Hepatocyte (in vitro differentiated cells): ENCODE measurements at regions not wholly inside any gene's neighbourhood (a gene's known extent, or its start where the extent isn't known, plus 50 kb on each side); places are given as distances from the start of the nearest gene placed in this dataset.

Experiments
- EZH2 ChIP-seq: fragments of 200-600 bp; sonication (generic); IDR thresholded peaks from 2 replicates; pipeline ENCODE4 v1.6.1; 2016; ENCODE audit warnings: antibody characterized with exemption, mild to moderate bottlenecking, borderline replicate concordance
- TF ChIP-seq, protein P1 (sequence below): fragments of 200-600 bp; sonication (generic); IDR thresholded peaks from 2 replicates; pipeline ENCODE4 v1.5.1; 2016; ENCODE audit warnings: antibody characterized with exemption, mild to moderate bottlenecking; ENCODE audit not compliant: poor library complexity

GRCh38 chr3:188008582-188009213 lies 145.3 kb upstream of the LPP start:
- TF ChIP-seq EZH2 = no peak
- TF ChIP-seq, protein P1, sequence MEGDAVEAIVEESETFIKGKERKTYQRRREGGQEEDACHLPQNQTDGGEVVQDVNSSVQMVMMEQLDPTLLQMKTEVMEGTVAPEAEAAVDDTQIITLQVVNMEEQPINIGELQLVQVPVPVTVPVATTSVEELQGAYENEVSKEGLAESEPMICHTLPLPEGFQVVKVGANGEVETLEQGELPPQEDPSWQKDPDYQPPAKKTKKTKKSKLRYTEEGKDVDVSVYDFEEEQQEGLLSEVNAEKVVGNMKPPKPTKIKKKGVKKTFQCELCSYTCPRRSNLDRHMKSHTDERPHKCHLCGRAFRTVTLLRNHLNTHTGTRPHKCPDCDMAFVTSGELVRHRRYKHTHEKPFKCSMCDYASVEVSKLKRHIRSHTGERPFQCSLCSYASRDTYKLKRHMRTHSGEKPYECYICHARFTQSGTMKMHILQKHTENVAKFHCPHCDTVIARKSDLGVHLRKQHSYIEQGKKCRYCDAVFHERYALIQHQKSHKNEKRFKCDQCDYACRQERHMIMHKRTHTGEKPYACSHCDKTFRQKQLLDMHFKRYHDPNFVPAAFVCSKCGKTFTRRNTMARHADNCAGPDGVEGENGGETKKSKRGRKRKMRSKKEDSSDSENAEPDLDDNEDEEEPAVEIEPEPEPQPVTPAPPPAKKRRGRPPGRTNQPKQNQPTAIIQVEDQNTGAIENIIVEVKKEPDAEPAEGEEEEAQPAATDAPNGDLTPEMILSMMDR = no peak
